Smooth muscle cell (in vitro differentiated cells): ENCODE measurements at regions not wholly inside any gene's neighbourhood (a gene's known extent, or its start where the extent isn't known, plus 50 kb on each side); places are given as distances from the start of the nearest gene placed in this dataset.

Experiments used
- DNase-seq: peaks from one replicate; lab custom pipeline; 2025; ENCODE audit not compliant: unreplicated experiment; lab: John Stamatoyannopoulos, UW
- H2AFZ ChIP-seq: fragments of 200-600 bp; sonication (generic); 2 replicates; pipeline ENCODE4 v1.6.0; 2016; ENCODE audit warnings: antibody characterized with exemption, low read depth, mild to moderate bottlenecking
- H3F3A ChIP-seq: fragments of 200-600 bp; sonication (generic); 2 replicates; pipeline ENCODE4 v1.6.0; 2017; ENCODE audit warnings: antibody characterized with exemption, low read depth
- H3K27ac ChIP-seq: fragments of 200-600 bp; sonication (generic); 2 replicates; pipeline ENCODE4 v1.5.1; 2016; ENCODE audit warnings: low read depth, mild to moderate bottlenecking
- H3K27me3 ChIP-seq: fragments of 200-600 bp; sonication (generic); 2 replicates; pipeline ENCODE4 v1.6.1; 2016; ENCODE audit warnings: low read depth, mild to moderate bottlenecking
- H3K36me3 ChIP-seq: fragments of 200-600 bp; sonication (generic); 2 replicates; pipeline ENCODE4 v1.5.1; 2016; ENCODE audit warnings: low read depth
- H3K4me1 ChIP-seq: fragments of 200-600 bp; sonication (generic); 2 replicates; pipeline ENCODE4 v1.5.1; 2016; ENCODE audit warnings: low read depth
- H3K4me2 ChIP-seq: fragments of 200-600 bp; sonication (generic); 2 replicates; pipeline ENCODE4 v1.6.0; 2016; ENCODE audit warnings: mild to moderate bottlenecking
- H3K4me3 ChIP-seq: fragments of 200-600 bp; sonication (generic); 2 replicates; pipeline ENCODE4 v1.5.1; 2016; ENCODE audit warnings: mild to moderate bottlenecking
- H3K79me2 ChIP-seq: fragments of 200-600 bp; sonication (generic); 2 replicates; pipeline ENCODE4 v1.6.0; 2016; ENCODE audit warnings: low read depth, mild to moderate bottlenecking
- H3K9ac ChIP-seq: fragments of 200-600 bp; sonication (generic); 2 replicates; pipeline ENCODE4 v1.6.0; 2016; ENCODE audit warnings: low read depth
- H3K9me3 ChIP-seq: fragments of 200-600 bp; sonication (generic); replicated peaks from 2 replicates; pipeline ENCODE4 v1.5.1; 2016; ENCODE audit warnings: low read depth
- H4K20me1 ChIP-seq: fragments of 200-600 bp; sonication (generic); 2 replicates; pipeline ENCODE4 v1.6.0; 2016; ENCODE audit warnings: low read depth
- WGBS: methylation state at CpG from one replicate; pipeline ENCODE4 v1.1.7; 2016; ENCODE audit warnings: low lambda C conversion rate; 5-methylcytosine and 5-hydroxymethylcytosine counted together
- TF ChIP-seq, protein P1 (sequence below): fragments of 200-600 bp; sonication (generic); IDR thresholded peaks from 2 replicates; pipeline ENCODE4 v1.5.1; 2017; ENCODE audit warnings: borderline replicate concordance, mild to moderate bottlenecking, antibody characterized with exemption; ENCODE audit not compliant: insufficient read depth, poor library complexity, severe bottlenecking

DNA sequence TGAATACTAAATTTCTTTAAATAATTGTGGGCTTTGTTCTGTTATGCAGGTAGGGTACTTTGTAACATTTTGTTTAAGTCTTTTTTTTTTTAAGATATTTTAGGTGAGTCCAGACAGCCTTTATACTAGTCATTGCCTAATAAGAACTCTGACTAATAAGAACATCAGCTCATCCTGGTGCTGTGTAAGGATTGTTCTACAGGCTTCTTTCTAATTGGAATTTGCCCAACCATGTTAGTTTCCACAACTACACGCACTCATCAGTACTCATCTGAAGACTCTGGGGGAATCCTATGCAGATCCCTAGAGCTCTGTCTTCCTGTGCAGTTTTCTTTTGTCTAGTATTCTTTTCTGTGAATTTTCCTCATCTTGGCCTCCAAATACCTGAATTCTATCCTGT is 741.8 kb downstream of the IGSF11 start:
- no peak overlapping the region for H3K27ac ChIP-seq
- TF ChIP-seq, protein P1, sequence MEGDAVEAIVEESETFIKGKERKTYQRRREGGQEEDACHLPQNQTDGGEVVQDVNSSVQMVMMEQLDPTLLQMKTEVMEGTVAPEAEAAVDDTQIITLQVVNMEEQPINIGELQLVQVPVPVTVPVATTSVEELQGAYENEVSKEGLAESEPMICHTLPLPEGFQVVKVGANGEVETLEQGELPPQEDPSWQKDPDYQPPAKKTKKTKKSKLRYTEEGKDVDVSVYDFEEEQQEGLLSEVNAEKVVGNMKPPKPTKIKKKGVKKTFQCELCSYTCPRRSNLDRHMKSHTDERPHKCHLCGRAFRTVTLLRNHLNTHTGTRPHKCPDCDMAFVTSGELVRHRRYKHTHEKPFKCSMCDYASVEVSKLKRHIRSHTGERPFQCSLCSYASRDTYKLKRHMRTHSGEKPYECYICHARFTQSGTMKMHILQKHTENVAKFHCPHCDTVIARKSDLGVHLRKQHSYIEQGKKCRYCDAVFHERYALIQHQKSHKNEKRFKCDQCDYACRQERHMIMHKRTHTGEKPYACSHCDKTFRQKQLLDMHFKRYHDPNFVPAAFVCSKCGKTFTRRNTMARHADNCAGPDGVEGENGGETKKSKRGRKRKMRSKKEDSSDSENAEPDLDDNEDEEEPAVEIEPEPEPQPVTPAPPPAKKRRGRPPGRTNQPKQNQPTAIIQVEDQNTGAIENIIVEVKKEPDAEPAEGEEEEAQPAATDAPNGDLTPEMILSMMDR: no peak
- no peaks in the 10 kb centered on the region for H3F3A ChIP-seq
- H3K27me3 ChIP-seq: no peaks in the 10 kb centered on the region
- no peaks in the 10 kb centered on the region for H4K20me1 ChIP-seq
- no peaks in the 10 kb centered on the region for H3K79me2 ChIP-seq
- no peak overlapping the region for H3K4me2 ChIP-seq
- no peak overlapping the region for H2AFZ ChIP-seq
- H3K36me3 ChIP-seq: no peaks in the 10 kb centered on the region
- no peaks in the 10 kb centered on the region for H3K9me3 ChIP-seq
- no peaks in the 10 kb centered on the region for H3K4me1 ChIP-seq
- 67% methylated on average over 1 of the region's 1 CpG for WGBS
- H3K9ac ChIP-seq: no peak overlapping the region
- no peak overlapping the region for H3K4me3 ChIP-seq
- DNase-seq: no peak

DNA sequence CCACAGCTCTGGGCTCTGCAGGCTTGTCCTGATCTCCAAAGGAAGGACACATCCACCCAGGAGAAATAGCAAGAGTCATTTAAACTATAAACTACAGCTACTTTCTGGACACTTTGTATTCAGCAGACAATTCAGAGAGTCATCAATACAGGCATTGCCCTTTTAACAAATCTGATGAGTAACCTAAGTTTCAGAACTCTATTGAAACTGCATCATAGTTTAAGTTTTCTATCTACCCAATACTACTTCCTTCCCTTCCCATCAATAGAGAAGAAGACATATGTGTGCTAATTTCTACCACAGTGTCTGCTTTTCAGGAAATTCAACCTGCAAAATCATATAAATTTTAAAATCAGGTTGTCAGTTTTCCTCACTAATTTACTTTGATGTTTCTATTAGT is 736.5 kb downstream of the IGSF11 start:
- Histone ChIP-seq H3K36me3 (no peaks in the 10 kb centered on the region), H2AFZ (no peak overlapping the region), H3K79me2 (no peaks in the 10 kb centered on the region), H3K27me3 (no peaks in the 10 kb centered on the region), H3K9me3 (no peaks in the 10 kb centered on the region), H3K4me1 (no peaks in the 10 kb centered on the region), H3K4me2 (no peak overlapping the region), H3F3A (no peaks in the 10 kb centered on the region), H3K27ac (no peak overlapping the region), H3K9ac (no peak overlapping the region), H3K4me3 (no peak overlapping the region), H4K20me1 (no peaks in the 10 kb centered on the region)
- TF ChIP-seq, protein P1: no peak
- no peak for DNase-seq

DNA sequence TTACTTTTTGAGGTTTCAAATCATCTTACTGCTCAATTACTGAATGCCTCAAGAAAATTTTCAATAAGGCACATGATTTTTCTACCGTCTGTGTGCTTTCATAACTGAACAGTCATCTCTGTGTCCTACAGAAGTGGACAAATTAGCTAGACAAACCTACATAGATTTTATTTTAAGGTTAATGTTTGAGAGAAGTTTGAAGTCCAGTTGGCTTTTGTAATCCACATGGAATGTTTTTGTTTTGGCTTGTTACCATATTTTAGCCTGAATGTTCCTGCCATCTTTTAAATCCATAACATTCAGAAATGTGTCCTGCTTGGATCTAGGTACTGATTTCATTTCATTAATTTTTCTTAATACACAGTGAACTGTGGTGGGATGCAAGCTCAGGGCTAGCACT is 730.1 kb downstream of the IGSF11 start:
- H3K27ac ChIP-seq: no peak overlapping the region
- H3K36me3 ChIP-seq: no peaks in the 10 kb centered on the region
- no peak overlapping the region for H2AFZ ChIP-seq
- no peaks in the 10 kb centered on the region for H3K4me1 ChIP-seq
- H3K79me2 ChIP-seq: no peaks in the 10 kb centered on the region
- no peak overlapping the region for H3K4me2 ChIP-seq
- H3K4me3 ChIP-seq: no peak overlapping the region
- TF ChIP-seq, protein P1: no peak
- H3K27me3 ChIP-seq: no peaks in the 10 kb centered on the region
- no peaks in the 10 kb centered on the region for H3F3A ChIP-seq
- DNase-seq: no peak
- no peaks in the 10 kb centered on the region for H3K9me3 ChIP-seq
- no peaks in the 10 kb centered on the region for H4K20me1 ChIP-seq
- no peak overlapping the region for H3K9ac ChIP-seq
- 32% methylated on average over 1 of the region's 1 CpG for WGBS

DNA sequence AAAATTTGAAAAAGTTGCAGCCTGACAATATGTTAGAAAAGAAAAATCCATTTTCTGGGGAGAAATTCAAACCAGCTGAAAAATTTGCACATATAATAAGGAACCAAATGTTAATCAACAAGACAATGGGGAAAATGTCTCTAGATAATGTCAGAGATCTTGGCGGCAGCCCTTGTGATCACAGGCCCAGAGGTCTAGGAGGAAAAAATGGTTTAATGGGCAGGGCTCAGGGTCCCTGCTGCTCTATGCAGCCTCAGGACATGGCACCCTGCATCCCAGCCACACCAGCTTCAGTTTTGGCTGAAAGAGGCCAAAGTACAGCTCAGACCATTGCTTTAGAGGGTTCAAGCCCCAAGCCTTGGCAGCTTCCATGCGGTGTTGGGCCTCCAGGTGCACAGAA is 701.9 kb downstream of the IGSF11 start:
- Histone ChIP-seq H3F3A (no peaks in the 10 kb centered on the region), H3K4me2 (no peak overlapping the region), H3K27ac (no peak overlapping the region), H3K9ac (no peak overlapping the region), H3K36me3 (no peaks in the 10 kb centered on the region), H3K4me1 (no peaks in the 10 kb centered on the region), H3K4me3 (no peak overlapping the region), H4K20me1 (no peaks in the 10 kb centered on the region), H2AFZ (no peak overlapping the region), H3K27me3 (no peaks in the 10 kb centered on the region), H3K9me3 (no peaks in the 10 kb centered on the region), H3K79me2 (no peaks in the 10 kb centered on the region)
- WGBS: 96% methylated on average over 2 of the region's 2 CpGs
- TF ChIP-seq, protein P1: no peak
- DNase-seq: no peak
